ENCODE measurements at regions not wholly inside any gene's neighbourhood (a gene's known extent, or its start where the extent isn't known, plus 50 kb on each side); places are given as distances from the start of the nearest gene placed in this dataset.

DNA sequence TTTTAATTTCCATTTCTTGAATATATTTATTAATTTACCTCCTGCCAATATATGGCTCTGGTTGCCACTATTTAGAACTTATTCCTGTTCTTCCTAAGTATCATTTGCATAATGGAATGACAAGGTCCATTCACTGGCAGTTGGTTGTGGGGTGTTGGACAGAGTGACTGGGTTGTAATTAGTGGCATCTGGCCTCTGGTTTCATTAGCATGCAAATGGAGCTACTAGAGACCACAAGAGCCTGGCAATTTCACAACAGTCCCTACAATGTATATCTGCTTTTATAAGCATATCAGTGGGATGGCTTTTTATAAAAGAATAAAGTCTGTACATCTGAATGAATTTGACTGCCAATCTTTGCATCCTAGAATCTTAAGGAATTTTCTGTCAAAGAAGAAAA, 1030.9 kb upstream of the CDH8 start:
- no peaks in the 10 kb centered on the region for H3K4me1 ChIP-seq (ENCODE audit: control insufficient read depth, insufficient read depth, low read length)
- no peaks in the 10 kb centered on the region for H3K27me3 ChIP-seq (ENCODE audit: control insufficient read depth, insufficient read depth, low read length)
- ChIA-PET POLR2A (no interaction called here), CTCF (no interaction called here)
- no TSS peak for BruUV-seq (replicated peaks)
- in situ Hi-C loops (cut with HindIII; ENCODE audit: low pct_unique_long_range_greater_than_20kb, low sequenced_read_pairs) = no loop called here
- no peaks in the 10 kb centered on the region for H3K36me3 ChIP-seq (ENCODE audit: control insufficient read depth, insufficient read depth, low read length)
- intact Hi-C loops (cut with micrococcal nuclease; ENCODE audit: unreplicated experiment) = no loop called here
- no peaks in the 10 kb centered on the region for H3K9me3 ChIP-seq (ENCODE audit: control insufficient read depth, insufficient read depth, low read depth, low read length)
- ATAC-seq (no peak), DNase-seq (ENCODE audit: low read depth, low spot score) (no peak)
- H3K4me3 ChIP-seq (ENCODE audit: low read depth in 2 of 2, low read length in 2 of 2) = no peak overlapping the region
- TF ChIP-seq, protein P1, sequence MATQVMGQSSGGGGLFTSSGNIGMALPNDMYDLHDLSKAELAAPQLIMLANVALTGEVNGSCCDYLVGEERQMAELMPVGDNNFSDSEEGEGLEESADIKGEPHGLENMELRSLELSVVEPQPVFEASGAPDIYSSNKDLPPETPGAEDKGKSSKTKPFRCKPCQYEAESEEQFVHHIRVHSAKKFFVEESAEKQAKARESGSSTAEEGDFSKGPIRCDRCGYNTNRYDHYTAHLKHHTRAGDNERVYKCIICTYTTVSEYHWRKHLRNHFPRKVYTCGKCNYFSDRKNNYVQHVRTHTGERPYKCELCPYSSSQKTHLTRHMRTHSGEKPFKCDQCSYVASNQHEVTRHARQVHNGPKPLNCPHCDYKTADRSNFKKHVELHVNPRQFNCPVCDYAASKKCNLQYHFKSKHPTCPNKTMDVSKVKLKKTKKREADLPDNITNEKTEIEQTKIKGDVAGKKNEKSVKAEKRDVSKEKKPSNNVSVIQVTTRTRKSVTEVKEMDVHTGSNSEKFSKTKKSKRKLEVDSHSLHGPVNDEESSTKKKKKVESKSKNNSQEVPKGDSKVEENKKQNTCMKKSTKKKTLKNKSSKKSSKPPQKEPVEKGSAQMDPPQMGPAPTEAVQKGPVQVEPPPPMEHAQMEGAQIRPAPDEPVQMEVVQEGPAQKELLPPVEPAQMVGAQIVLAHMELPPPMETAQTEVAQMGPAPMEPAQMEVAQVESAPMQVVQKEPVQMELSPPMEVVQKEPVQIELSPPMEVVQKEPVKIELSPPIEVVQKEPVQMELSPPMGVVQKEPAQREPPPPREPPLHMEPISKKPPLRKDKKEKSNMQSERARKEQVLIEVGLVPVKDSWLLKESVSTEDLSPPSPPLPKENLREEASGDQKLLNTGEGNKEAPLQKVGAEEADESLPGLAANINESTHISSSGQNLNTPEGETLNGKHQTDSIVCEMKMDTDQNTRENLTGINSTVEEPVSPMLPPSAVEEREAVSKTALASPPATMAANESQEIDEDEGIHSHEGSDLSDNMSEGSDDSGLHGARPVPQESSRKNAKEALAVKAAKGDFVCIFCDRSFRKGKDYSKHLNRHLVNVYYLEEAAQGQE (IDR thresholded peaks at IDR 0.05; ENCODE audit: insufficient read depth in 1 of 2, low read depth in 2 of 2, low read length in 1 of 2) = no peak
- TF ChIP-seq POLR2AphosphoS5 (IDR thresholded peaks at IDR 0.05; ENCODE audit: low read depth, low read length) (no peak), TCF7L2 (IDR thresholded peaks at IDR 0.05; ENCODE audit: low read depth, low read length) (no peak)
- no peak overlapping the region for H3K27ac ChIP-seq (ENCODE audit: low read length)

DNA sequence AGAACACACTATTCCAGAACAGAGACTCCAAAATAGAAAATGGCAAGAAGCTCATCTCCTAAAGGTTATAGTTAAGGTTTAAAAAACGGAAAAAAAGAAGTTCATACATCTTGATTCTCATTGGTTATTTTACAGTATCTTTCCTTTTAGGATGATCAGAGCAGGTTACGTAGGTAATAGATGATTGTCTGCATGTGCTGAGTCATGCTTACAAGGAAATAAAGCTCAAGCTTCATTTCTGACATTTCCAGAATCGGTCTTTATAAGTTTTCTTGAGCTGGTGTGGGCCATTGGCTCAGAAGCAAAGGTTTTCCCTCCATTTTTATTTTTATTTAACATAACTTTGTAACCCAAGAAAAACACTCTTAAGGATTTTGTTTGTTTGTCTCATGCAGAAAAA, 1030.3 kb upstream of the CDH8 start:
- Histone ChIP-seq H3K27me3 (ENCODE audit: control insufficient read depth, insufficient read depth, low read length) (no peaks in the 10 kb centered on the region), H3K36me3 (ENCODE audit: control insufficient read depth, insufficient read depth, low read length) (no peaks in the 10 kb centered on the region), H3K4me1 (ENCODE audit: control insufficient read depth, insufficient read depth, low read length) (no peaks in the 10 kb centered on the region), H3K9me3 (ENCODE audit: control insufficient read depth, insufficient read depth, low read depth, low read length) (no peaks in the 10 kb centered on the region), H3K27ac (ENCODE audit: low read length) (no peak overlapping the region), H3K4me3 (ENCODE audit: low read depth in 2 of 2, low read length in 2 of 2) (no peak overlapping the region)
- ATAC-seq (no peak), DNase-seq (ENCODE audit: low read depth, low spot score) (no peak)
- in situ Hi-C loops (cut with HindIII; ENCODE audit: low pct_unique_long_range_greater_than_20kb, low sequenced_read_pairs) (no loop called here), intact Hi-C loops (cut with micrococcal nuclease; ENCODE audit: unreplicated experiment) (no loop called here)
- BruUV-seq (replicated peaks) = no TSS peak
- TF ChIP-seq, protein P1 (IDR thresholded peaks at IDR 0.05; ENCODE audit: insufficient read depth in 1 of 2, low read depth in 2 of 2, low read length in 1 of 2) = no peak
- TF ChIP-seq, protein P2, sequence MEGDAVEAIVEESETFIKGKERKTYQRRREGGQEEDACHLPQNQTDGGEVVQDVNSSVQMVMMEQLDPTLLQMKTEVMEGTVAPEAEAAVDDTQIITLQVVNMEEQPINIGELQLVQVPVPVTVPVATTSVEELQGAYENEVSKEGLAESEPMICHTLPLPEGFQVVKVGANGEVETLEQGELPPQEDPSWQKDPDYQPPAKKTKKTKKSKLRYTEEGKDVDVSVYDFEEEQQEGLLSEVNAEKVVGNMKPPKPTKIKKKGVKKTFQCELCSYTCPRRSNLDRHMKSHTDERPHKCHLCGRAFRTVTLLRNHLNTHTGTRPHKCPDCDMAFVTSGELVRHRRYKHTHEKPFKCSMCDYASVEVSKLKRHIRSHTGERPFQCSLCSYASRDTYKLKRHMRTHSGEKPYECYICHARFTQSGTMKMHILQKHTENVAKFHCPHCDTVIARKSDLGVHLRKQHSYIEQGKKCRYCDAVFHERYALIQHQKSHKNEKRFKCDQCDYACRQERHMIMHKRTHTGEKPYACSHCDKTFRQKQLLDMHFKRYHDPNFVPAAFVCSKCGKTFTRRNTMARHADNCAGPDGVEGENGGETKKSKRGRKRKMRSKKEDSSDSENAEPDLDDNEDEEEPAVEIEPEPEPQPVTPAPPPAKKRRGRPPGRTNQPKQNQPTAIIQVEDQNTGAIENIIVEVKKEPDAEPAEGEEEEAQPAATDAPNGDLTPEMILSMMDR (IDR thresholded peaks at IDR 0.05) = no peak
- no peak for TF ChIP-seq SIN3A (IDR thresholded peaks at IDR 0.05; ENCODE audit: borderline replicate concordance, insufficient read depth, low read depth, low read length)
- TF ChIP-seq POLR2AphosphoS5 (IDR thresholded peaks at IDR 0.05; ENCODE audit: low read depth, low read length) = no peak
- TF ChIP-seq TCF7L2 (IDR thresholded peaks at IDR 0.05; ENCODE audit: low read depth, low read length) = no peak
- CTCF ChIA-PET = no interaction called here
- POLR2A ChIA-PET = no interaction called here
